ENCODE measurements at regions not wholly inside any gene's neighbourhood (a gene's known extent, or its start where the extent isn't known, plus 50 kb on each side); places are given as distances from the start of the nearest gene placed in this dataset.

DNA sequence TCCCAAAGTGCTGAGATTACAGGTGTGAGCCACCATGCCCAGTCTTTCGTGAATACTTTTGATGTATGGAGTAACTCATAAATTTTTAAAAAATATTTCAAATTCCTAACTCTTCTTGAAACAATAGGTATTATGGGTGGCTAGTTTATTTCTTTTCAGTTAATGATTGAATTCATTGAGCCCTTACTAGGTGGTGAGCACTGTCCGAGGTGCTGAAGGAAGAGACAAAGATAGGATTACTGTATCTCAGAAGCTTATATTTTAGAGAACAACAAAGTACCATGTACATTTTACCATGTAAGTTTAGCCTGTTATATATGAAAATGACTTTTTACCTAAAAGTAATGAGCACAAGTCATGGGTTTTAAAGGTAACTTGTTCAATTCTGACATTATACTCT, 418.3 kb downstream of the NPIPA7 start:
- DNase-seq: no peak

GRCh38 chr16:16798504-16798903, 419.6 kb downstream of the NPIPA7 start:
- no peak for DNase-seq

DNA sequence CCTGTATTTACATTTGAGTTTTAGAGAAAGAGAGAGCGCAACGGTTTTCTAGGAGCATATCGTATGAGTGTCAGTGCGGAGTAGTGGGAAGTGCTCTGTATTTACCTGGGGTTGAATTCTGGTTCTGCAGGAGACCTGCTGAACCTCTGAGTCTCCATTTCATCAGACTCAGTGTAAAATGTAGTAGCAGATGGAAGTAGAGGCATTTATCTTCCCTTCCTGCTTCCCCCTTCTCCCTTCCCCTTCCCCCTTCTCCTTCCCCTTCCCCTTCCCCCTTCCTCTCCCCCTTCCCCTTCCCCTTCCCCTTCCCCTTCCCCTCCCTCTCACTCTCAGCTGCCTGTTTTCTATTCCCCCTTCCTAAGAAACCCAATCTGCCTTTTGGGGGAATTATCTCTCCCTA, 426.9 kb downstream of the NPIPA7 start:
- DNase-seq: no peak

- DNase-seq: no peak
Measured at GRCh38 chr16:16815641-16816040, 436.7 kb downstream of the NPIPA7 start.

DNA sequence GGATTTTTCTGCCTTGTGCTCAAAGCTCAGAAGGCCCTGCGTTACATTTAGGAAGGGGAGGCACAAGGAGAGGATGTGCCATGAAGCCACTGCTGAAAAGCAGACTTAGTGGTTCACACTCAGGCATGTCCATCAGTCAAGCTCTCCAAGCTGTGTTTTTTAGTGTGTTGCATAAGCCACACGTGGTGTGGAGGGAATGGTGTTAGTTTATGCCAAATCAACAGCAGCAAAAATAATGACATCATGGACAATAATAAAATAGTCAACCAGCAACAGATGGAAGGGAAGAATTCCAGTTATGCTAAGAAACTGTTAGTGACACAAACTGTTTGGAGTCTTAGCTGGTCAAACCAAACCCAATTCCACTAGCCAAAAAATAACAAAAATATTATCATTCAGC, 438.3 kb downstream of the NPIPA7 start:
- no peak for DNase-seq

GRCh38 chr16:16821261-16821660, 442.3 kb downstream of the NPIPA7 start:
- no peak for DNase-seq

GRCh38 chr16:16828913-16829398, 450.0 kb downstream of the NPIPA7 start:
- no peak for DNase-seq

DNA sequence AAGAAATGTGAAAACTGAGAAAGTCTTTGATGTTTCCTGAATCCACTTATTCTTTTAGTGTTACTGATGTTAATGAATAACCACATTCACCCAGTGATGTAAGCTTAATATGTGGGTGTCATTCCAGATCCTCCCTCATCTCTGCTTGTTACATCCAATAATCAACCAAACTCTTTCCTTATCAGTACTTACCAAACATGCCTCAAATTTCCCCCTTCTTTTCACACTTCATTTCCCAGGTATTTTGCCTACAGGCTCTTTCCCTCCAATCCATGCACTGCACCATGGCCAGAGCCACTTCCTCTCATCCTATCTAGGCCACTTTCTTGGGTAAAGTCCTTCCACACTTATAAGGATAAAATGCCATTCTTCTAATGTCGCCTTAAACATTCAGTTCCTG, 451.5 kb downstream of the NPIPA7 start:
- DNase-seq: no peak

GRCh38 chr16:16830973-16831372, 452.0 kb downstream of the NPIPA7 start:
- DNase-seq: no peak

GRCh38 chr16:16833165-16833564, 454.2 kb downstream of the NPIPA7 start:
- no peak for DNase-seq

- DNase-seq: no peak
Measured at GRCh38 chr16:16850274-16850673, 471.3 kb downstream of the NPIPA7 start.

DNA sequence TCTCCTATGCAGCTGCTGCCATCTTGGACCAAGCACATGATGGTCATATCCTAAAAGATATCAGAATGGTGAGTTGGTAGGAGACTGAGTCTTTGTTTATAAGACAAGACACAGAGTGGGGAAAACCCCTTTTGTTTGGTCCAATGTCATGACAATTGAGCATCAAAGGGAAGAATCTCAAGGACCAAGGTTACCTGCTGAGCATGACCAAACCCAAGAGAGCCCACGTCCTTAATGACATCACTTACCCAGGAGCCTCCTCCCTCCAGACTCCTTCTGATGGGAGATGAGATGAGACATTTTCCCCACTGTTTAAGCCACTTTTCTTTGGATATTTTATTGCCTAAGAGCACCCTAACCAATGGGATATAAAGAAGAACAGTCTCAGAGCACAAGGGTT, 478.1 kb downstream of the NPIPA7 start:
- DNase-seq: no peak

DNA sequence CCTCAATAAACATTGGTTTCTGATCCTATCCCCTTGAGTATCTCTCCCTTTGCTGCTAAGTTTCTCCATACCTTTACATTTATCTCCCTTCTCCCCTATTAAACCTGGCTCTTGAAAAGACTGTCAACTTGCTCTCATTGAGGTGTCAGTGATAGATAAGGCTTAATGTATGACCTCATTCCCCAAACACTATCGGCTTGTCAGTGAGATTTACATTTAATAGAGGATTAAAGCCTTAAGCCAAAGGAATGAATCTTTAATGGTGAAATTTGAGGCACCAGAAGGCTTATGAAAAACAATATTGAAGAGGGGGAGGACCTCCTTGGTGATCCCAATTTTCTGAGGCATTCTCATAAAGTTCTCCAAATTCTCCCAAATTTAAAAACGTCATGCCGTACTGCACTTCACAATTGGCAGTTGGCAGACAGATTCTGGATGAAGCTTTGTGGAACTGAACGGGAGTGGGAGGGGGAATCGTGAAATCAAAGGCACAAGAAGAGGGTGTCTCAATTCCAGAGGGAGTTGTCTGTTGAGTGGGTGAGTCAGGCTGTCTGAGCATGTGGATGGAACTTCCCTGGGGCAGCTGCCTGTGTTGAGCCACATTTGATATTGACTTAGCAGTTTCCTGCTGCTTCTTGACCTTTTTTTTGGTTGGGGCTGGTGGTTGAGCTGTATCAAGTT, 478.8 kb downstream of the NPIPA7 start:
- DNase-seq: no peak

GRCh38 chr16:16861546-16861945, 482.6 kb downstream of the NPIPA7 start:
- peak; percentile 36 for DNase-seq

- no peak for DNase-seq
Measured at GRCh38 chr16:16863672-16864071, 484.7 kb downstream of the NPIPA7 start.

DNA sequence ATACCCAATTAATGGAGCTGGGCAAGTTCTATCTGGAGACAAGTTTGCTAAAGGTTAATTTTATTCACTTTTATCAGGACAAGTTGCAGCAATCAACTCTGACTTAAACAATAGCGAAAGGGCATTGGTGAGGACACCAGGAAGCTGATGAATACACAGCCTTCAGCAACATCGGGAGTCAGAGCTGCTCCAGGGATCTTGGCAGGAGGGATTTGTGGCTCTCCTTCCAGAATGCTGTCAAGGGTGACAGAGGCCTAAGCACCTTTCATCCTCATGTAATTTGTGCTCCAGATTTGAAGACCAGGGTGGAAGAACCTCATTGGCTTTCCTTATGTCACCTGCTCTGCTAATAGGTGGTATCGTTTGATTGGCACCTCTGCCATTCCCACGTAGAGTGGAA, 485.6 kb downstream of the NPIPA7 start:
- no peak for DNase-seq

DNA sequence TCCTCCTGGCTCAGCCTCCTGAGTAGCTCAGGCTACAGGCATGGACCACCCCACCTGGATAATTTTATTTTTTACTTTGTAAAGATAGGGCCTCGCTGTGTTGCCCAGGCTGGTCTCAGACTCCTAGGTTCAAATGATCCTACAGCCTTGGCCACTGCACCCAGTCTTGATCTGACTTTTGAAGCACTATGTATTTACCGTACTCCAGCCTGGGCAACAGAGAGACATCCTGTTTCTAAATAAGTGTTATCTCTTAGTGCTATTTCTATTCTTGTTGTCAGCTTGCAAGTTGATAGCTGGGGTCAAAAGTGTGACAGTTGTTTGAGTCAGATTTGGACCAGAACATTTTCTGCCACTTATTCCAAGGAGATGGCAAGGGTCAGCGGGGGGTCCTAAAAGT, 486.4 kb downstream of the NPIPA7 start:
- no peak for DNase-seq

DNA sequence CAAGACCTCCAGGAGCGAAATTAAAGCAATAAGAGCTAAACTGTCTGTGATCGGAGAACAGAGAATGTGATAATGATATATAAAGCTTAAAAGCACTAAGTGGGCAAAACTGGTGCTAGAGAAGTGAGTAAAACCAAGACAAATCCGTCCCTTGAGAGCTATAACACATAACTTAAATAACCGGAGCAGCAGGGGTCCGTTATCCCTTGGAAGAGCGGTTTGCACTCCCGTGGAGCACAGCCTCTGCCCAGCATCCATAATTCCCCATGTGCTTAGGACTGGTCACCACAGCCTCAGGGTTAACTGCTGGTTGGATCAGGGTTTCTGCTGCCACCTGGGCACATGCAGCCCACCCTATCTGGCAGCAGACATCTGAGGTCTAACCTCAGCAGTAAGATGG, 489.0 kb downstream of the NPIPA7 start:
- DNase-seq: no peak

GRCh38 chr16:16868727-16869126, 489.8 kb downstream of the NPIPA7 start:
- DNase-seq: no peak

DNA sequence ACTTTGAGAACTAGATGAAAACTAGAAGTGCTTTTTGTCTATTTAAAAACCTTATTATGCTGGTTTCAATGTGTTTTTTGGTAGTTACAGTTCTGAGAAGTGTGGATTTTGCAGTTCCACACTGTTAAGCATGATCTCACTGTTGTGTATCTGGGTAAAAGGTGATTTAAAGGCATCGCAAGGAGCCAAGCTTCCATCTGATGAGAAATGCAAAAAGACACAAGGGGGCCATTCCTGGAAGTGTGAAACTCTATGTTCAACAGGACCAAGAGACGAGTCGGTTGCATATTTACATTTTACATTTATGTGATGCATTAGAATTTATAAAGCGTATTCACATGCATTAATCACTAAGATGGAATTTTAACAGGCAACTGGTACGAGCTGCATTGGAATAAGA, 490.8 kb downstream of the NPIPA7 start:
- no peak for DNase-seq

DNA sequence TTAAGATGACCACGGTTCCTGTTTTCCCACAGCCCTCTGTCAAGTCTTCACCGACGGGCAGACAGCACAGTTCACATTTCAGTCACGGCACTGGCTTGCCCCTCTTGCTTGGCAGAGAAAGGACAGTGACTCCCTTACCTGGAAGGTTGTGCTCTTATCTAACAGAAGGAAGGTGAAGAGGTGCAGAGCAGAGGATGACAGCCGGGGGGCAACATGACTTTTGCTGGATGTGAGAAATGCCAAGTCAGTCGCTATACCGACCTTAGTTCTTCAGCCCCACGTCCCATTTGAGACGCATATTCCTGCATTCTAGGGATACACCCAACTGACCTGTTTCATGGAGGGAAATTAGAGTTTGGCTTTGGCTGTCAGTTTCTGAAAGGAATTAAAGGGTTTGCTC, 492.3 kb downstream of the NPIPA7 start:
- DNase-seq: no peak

DNA sequence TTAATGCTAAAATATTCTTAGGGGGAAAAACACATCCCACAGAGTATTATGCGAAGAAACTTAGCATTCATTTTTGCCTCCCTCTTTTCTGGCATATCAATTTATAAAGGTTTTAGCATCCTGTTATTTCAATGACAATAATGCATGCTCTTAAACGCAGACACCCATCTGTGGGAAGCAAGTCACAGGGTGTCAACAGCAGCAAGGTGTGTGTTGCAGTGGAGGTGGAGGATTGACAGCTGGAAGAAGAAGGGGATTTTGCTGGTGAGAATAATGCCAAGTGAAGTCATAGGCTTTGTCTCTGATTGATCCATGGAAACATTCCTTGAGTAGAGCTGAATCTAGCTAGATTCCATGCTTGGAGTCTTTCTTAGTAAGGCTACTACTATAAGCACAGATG, 498.1 kb downstream of the NPIPA7 start:
- DNase-seq: no peak

GRCh38 chr16:16879567-16880251, 500.8 kb downstream of the NPIPA7 start:
- DNase-seq: no peak

DNA sequence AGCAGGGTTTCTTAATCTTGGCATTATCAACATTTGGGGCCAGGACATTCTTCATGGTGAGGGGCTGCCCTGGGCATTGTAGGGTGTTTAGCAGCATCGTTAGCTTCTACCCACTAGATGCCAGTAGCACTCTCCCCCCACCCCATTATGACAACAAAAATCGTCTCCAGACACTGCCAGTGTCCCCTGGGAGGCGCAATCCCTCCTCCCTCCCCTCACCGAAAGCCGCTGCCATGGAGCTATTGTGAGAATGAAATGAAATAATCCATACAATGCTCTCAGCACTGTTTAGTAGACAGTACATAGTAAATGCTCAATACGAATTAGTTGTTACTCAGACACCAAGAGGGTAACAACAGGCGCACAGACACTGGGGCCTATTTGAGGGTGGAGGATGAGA, 502.9 kb downstream of the NPIPA7 start:
- no peak for DNase-seq

DNA sequence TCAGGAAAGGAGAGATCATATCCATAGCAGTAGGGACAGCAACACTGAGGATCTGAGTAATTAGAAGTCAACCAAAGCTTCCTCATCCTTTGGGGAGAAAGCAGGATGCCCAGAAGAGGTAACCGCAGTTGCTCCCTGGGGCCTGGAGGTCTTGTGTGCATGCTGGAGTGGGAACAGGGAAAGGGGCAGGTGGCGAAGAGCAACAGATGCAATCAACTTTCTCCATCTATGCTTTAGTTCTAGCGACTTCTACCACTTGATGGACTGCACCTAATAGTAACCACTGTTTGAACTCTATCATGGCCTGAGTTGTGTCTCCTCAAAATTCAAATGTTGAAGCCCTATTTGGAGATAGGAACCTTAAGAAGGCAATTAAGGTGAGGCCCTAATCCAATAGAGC, 503.8 kb downstream of the NPIPA7 start:
- no peak for DNase-seq

Measured in activated T-cell treated with anti-CD3 and anti-CD28 coated beads for 4 hours (primary cell).